Ishikawa (cell line): ENCODE measurements at regions not wholly inside any gene's neighbourhood (a gene's known extent, or its start where the extent isn't known, plus 50 kb on each side); places are given as distances from the start of the nearest gene placed in this dataset.

Source experiments
- CEBPB ChIP-seq: IDR thresholded peaks from 2 replicates; pipeline ENCODE4 v1.6.1; 2012
- CREB1 ChIP-seq: IDR thresholded peaks from 2 replicates; pipeline ENCODE4 v1.6.1; 2012; ENCODE audit warnings: low read depth
- EGR1 ChIP-seq: IDR thresholded peaks from 2 replicates; pipeline ENCODE4 v1.6.1; 2012
- EP300 ChIP-seq: IDR thresholded peaks from 2 replicates; pipeline ENCODE4 v1.6.1; 2012; ENCODE audit warnings: borderline replicate concordance
- FOXM1 ChIP-seq: IDR thresholded peaks from 2 replicates; pipeline ENCODE4 v1.6.1; 2012; ENCODE audit warnings: low read depth, borderline replicate concordance
- MAX ChIP-seq: IDR thresholded peaks from 2 replicates; pipeline ENCODE4 v1.6.1; 2012
- NFIC ChIP-seq: IDR thresholded peaks from 2 replicates; pipeline ENCODE4 v1.6.1; 2012
- RAD21 ChIP-seq: IDR thresholded peaks from 2 replicates; pipeline ENCODE4 v1.6.1; 2012; ENCODE audit warnings: low read depth
- REST ChIP-seq: IDR thresholded peaks from 2 replicates; pipeline ENCODE4 v1.6.1; 2012; ENCODE audit warnings: low read depth, mild to moderate bottlenecking
- TAF1 ChIP-seq: IDR thresholded peaks from 2 replicates; pipeline ENCODE4 v1.6.1; 2012; ENCODE audit warnings: low read depth, mild to moderate bottlenecking
- TCF12 ChIP-seq: IDR thresholded peaks from 2 replicates; pipeline ENCODE4 v1.6.1; 2012; ENCODE audit warnings: low read depth
- TEAD4 ChIP-seq: IDR thresholded peaks from 2 replicates; pipeline ENCODE4 v1.6.1; 2012
- YY1 ChIP-seq: IDR thresholded peaks from 2 replicates; pipeline ENCODE4 v1.6.1; 2012; ENCODE audit warnings: low read depth
- ZBTB7A ChIP-seq: IDR thresholded peaks from 2 replicates; pipeline ENCODE4 v1.6.1; 2012; ENCODE audit warnings: low read depth
- TF ChIP-seq, protein P1 (sequence below): IDR thresholded peaks from 2 replicates; pipeline ENCODE4 v1.6.1; 2012

GRCh38 chrX:130555341-130555740 is 153.6 kb downstream of the RBMX2 start:
- TF ChIP-seq MAX = no peak
- no peak for TF ChIP-seq NFIC
- TF ChIP-seq YY1 = no peak
- no peak for TF ChIP-seq EGR1
- no peak for TF ChIP-seq ZBTB7A
- TF ChIP-seq TCF12 = no peak
- no peak for TF ChIP-seq TAF1
- TF ChIP-seq RAD21 = no peak
- TF ChIP-seq EP300 = no peak
- TF ChIP-seq, protein P1, sequence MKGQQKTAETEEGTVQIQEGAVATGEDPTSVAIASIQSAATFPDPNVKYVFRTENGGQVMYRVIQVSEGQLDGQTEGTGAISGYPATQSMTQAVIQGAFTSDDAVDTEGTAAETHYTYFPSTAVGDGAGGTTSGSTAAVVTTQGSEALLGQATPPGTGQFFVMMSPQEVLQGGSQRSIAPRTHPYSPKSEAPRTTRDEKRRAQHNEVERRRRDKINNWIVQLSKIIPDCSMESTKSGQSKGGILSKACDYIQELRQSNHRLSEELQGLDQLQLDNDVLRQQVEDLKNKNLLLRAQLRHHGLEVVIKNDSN = no peak
- no peak for TF ChIP-seq CEBPB
- TF ChIP-seq TEAD4 = no peak
- no peak for TF ChIP-seq CREB1
- no peak for TF ChIP-seq REST
- no peak for TF ChIP-seq FOXM1

DNA sequence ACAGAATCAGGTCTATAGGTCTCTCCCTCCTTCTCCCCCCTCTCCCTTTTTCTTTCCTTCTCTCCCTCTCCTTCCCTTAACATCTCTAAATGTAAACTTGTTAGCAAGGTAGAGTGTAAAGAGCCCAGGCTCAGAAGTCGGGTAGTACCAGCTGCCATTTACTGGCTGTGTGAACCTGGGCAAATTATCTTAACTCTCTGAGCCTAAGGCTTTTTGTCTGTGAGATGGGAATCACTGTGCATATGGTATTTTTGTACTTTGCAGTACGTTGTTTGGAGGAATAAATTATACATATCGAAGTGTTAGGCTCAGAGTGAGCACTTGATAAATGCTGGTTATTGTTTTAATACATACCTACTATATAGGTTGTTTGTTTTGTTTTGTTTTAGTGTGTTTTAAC is 154.0 kb downstream of the RBMX2 start:
- no peak for TF ChIP-seq TAF1
- no peak for TF ChIP-seq REST
- TF ChIP-seq TEAD4 = no peak
- TF ChIP-seq MAX = no peak
- TF ChIP-seq NFIC = no peak
- no peak for TF ChIP-seq EGR1
- no peak for TF ChIP-seq FOXM1

DNA sequence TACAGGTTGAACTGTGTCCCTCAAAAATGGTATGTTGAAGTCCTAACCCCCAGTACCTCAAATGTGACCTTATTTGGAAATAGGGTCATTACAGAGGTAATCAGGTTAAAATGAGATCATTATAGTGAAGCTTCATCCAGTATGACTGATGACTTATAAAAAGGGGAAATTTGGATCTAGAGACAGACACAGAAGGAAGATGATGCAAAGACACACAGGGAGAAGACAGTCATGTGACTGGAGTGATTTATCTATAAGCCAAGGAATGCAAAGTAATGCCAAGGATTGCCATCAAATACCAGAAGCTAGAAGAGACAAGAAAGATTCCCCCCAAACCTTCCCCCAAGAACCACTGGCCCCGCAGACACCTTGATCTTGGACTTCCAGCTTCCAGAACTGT is 155.2 kb downstream of the RBMX2 start:
- TF ChIP-seq TAF1 (no peak), EGR1 (no peak), CEBPB (no peak), REST (no peak), TEAD4 (no peak), YY1 (no peak)

DNA sequence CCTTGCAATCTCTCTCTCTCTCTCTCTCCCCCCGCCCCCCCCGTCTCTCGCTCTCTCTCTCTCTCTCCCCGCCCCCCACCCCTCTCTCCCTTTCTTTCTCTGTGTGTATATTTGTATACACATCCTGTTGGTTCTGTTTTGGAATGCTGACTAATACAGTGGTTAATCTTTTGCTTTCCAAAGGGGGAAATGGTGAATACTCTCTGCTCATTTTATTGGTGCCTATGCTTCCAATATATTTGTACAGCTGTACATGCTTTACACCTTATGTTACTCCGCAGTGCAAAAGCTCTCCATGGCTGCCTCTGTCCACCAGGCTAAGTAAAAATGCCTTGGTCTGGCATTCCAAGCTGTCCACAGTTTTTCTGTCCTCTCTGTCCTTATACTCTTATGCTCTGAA is 158.8 kb downstream of the RBMX2 start:
- TF ChIP-seq REST (no peak), TCF12 (no peak), TEAD4 (no peak), CREB1 (no peak), CEBPB (no peak), EP300 (no peak), TAF1 (no peak), YY1 (no peak), FOXM1 (no peak), ZBTB7A (no peak), EGR1 (no peak), NFIC (no peak), MAX (no peak), RAD21 (no peak)
- TF ChIP-seq, protein P1 = no peak
